HUES48 (cell line): ENCODE measurements at regions not wholly inside any gene's neighbourhood (a gene's known extent, or its start where the extent isn't known, plus 50 kb on each side); places are given as distances from the start of the nearest gene placed in this dataset.

Source experiments
- H3K27ac ChIP-seq: one replicate; pipeline ENCODE4 v1.7.0; 2013; ENCODE audit warnings: low read depth, low read length, inconsistent platforms
- H3K27me3 ChIP-seq: 2 replicates; pipeline ENCODE4 v1.6.1; 2013; ENCODE audit warnings: mild to moderate bottlenecking, low read length; ENCODE audit not compliant: control insufficient read depth, insufficient read depth
- H3K36me3 ChIP-seq: 2 replicates; pipeline ENCODE4 v1.6.1; 2013; ENCODE audit warnings: low read length; ENCODE audit not compliant: control insufficient read depth, insufficient read depth
- H3K4me1 ChIP-seq: 2 replicates; pipeline ENCODE4 v1.6.1; 2013; ENCODE audit warnings: mild to moderate bottlenecking, low read length; ENCODE audit not compliant: control insufficient read depth, insufficient read depth
- H3K4me3 ChIP-seq: 2 replicates; pipeline ENCODE4 v1.5.1; 2013; ENCODE audit warnings: mild to moderate bottlenecking, low read depth, low read length
- H3K9ac ChIP-seq: 2 replicates; pipeline ENCODE4 v1.6.1; 2013; ENCODE audit warnings: mild to moderate bottlenecking, low read depth, low read length, moderate library complexity
- H3K9me3 ChIP-seq: 2 replicates; pipeline ENCODE4 v1.6.1; 2013; ENCODE audit warnings: low read length; ENCODE audit not compliant: control insufficient read depth, insufficient read depth

- H3K27me3 ChIP-seq: no peaks in the 10 kb centered on the region
- H3K9ac ChIP-seq: no peak overlapping the region
- no peaks in the 10 kb centered on the region for H3K4me1 ChIP-seq
- H3K4me3 ChIP-seq: no peak overlapping the region
- H3K36me3 ChIP-seq: no peaks in the 10 kb centered on the region
- H3K9me3 ChIP-seq: no peaks in the 10 kb centered on the region
- no peak overlapping the region for H3K27ac ChIP-seq
Observed at GRCh38 chr13:75010941-75011340, 471.0 kb downstream of the TBC1D4 start.

- Histone ChIP-seq H3K4me1 (no peaks in the 10 kb centered on the region), H3K9me3 (no peaks in the 10 kb centered on the region), H3K36me3 (no peaks in the 10 kb centered on the region), H3K27me3 (no peaks in the 10 kb centered on the region), H3K9ac (no peak overlapping the region), H3K4me3 (no peak overlapping the region), H3K27ac (no peak overlapping the region)
Observed at GRCh38 chr13:75008926-75009325, 473.0 kb downstream of the TBC1D4 start.

DNA sequence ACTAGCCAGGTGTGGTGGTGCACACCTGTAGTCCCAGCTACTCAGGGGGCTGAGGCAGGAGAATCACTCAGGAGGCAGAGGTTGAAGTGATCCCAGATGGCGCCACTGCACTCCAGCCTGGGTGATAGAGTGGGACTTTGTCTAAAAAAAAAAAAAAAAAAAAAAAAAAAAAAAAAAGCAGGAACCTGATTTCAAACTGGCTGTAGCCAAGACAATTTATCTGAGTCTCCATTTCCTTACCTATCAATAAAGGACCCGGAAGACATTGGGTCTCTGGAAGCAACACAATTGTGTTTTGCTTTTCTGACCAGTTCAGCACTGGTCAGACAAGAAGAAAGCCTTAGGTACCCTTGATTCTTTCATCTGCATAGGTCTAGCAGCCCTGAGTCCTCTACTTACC is 491.0 kb downstream of the TBC1D4 start:
- Histone ChIP-seq H3K9me3 (no peaks in the 10 kb centered on the region), H3K4me1 (no peaks in the 10 kb centered on the region), H3K36me3 (no peaks in the 10 kb centered on the region), H3K27me3 (no peaks in the 10 kb centered on the region), H3K4me3 (no peak overlapping the region), H3K27ac (no peak overlapping the region), H3K9ac (no peak overlapping the region)

GRCh38 chr13:74987124-74987690 is 494.8 kb downstream of the TBC1D4 start:
- H3K4me3 ChIP-seq: no peak overlapping the region
- H3K4me1 ChIP-seq: no peaks in the 10 kb centered on the region
- no peak overlapping the region for H3K27ac ChIP-seq
- no peak overlapping the region for H3K9ac ChIP-seq
- no peaks in the 10 kb centered on the region for H3K27me3 ChIP-seq
- H3K36me3 ChIP-seq: no peaks in the 10 kb centered on the region
- no peaks in the 10 kb centered on the region for H3K9me3 ChIP-seq

DNA sequence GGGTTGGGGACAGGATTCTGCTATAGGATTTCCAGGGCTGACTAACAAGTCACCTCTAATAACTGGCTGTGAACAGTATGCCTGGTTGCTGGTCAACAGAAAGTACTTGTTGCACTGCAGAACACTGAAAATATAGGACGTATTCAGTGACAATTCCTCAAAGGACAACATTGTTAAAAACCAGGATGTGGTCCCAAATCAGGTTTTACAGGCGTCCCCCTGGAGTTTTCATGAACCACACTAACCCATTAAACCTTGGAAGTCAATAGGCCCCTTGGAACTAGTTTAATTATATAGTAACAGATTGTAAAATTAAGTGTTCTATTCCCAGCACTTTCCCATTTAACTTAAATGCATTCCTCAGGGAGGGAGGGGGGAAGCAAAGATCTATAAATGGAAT is 495.4 kb downstream of the TBC1D4 start:
- Histone ChIP-seq H3K4me3 (no peak overlapping the region), H3K4me1 (no peaks in the 10 kb centered on the region), H3K9ac (no peak overlapping the region), H3K36me3 (no peaks in the 10 kb centered on the region), H3K9me3 (no peaks in the 10 kb centered on the region), H3K27me3 (no peaks in the 10 kb centered on the region), H3K27ac (no peak overlapping the region)

- H3K4me1 ChIP-seq: peaks cover 5% of the 10 kb centered on the region; the same call in 1 of the 2 replicates
- no peaks in the 10 kb centered on the region for H3K36me3 ChIP-seq
- H3K27me3 ChIP-seq: no peaks in the 10 kb centered on the region
- H3K4me3 ChIP-seq: no peak overlapping the region
- H3K27ac ChIP-seq: no peak overlapping the region
- no peaks in the 10 kb centered on the region for H3K9me3 ChIP-seq
- H3K9ac ChIP-seq: no peak overlapping the region
Observed at GRCh38 chr13:74979703-74980102, 502.3 kb downstream of the TBC1D4 start.

DNA sequence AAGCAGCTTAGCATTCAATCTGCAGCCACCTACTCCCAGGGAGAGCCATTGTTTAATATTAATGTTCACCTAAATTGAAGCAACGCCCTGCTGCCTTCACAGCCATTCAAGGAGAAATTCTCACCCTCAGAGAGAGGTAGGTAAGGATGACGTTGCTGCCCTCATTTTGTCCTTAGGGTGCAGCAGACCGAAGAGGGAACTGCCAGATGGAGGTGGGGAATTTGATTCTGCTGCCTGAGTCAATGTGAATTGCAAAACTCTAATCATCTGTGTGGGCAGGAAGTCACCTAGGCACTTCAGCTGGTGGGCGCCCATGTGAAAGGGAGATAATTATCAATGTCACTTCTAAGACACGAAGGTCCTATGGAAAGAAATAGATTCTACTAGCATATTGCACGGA is 503.4 kb downstream of the TBC1D4 start:
- no peak overlapping the region for H3K4me3 ChIP-seq
- H3K4me1 ChIP-seq: peaks cover 5% of the 10 kb centered on the region; the same call in 1 of the 2 replicates
- no peaks in the 10 kb centered on the region for H3K36me3 ChIP-seq
- H3K9me3 ChIP-seq: no peaks in the 10 kb centered on the region
- no peak overlapping the region for H3K27ac ChIP-seq
- no peaks in the 10 kb centered on the region for H3K27me3 ChIP-seq
- no peak overlapping the region for H3K9ac ChIP-seq

DNA sequence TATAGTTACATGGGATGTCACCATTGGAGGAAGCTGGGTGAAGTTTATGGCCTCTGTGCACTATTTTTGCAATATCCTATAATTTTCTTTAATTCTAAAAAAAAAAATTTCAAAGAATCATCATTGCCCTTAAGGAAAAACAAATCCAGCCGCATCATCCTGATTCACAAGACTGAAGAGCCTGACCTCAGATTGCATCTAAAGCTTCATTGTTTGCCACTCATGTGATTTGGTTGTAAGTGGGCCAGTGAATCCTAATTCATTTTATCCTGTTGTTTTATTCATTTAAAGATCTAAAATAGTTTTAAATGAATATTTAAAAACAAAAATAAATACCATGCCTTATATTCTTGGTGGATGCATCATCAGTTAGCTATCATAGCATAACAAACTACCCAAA is 504.5 kb downstream of the TBC1D4 start:
- Histone ChIP-seq H3K9ac (no peak overlapping the region), H3K4me1 (peaks cover 5% of the 10 kb centered on the region; the same call in 1 of the 2 replicates), H3K36me3 (no peaks in the 10 kb centered on the region), H3K4me3 (no peak overlapping the region), H3K27ac (no peak overlapping the region), H3K9me3 (no peaks in the 10 kb centered on the region), H3K27me3 (no peaks in the 10 kb centered on the region)

- no peaks in the 10 kb centered on the region for H3K27me3 ChIP-seq
- H3K36me3 ChIP-seq: no peaks in the 10 kb centered on the region
- no peaks in the 10 kb centered on the region for H3K9me3 ChIP-seq
- H3K4me3 ChIP-seq: no peak overlapping the region
- H3K27ac ChIP-seq: no peak overlapping the region
- H3K4me1 ChIP-seq: peaks cover 5% of the 10 kb centered on the region; the same call in 1 of the 2 replicates
- H3K9ac ChIP-seq: no peak overlapping the region
Observed at GRCh38 chr13:74975111-74975510, 506.9 kb downstream of the TBC1D4 start.

GRCh38 chr13:74973935-74974879 is 507.8 kb downstream of the TBC1D4 start:
- Histone ChIP-seq H3K27me3 (no peaks in the 10 kb centered on the region), H3K9ac (no peak overlapping the region), H3K9me3 (no peaks in the 10 kb centered on the region), H3K4me3 (no peak overlapping the region), H3K36me3 (no peaks in the 10 kb centered on the region), H3K27ac (no peak overlapping the region), H3K4me1 (peaks cover 5% of the 10 kb centered on the region; the same call in 1 of the 2 replicates)

DNA sequence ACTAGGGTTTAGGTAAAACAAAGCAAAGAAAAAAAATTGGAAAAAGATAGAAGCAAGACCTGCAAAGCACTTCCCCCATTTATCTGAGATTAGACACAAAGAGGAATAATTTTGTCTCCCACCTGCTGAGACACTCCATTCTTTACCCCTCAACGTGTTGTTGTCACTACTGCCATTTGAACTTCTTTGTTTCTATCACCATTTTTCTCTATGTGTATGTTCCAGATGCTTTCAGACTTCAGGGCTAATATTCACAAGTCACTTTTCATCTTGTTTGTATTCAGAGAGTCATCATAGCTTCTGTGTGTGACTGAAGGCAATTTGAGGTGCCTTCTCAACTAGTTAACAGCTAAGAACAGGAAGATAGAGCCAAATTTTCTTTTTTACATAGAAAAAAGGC is 512.5 kb downstream of the TBC1D4 start:
- Histone ChIP-seq H3K36me3 (no peaks in the 10 kb centered on the region), H3K9me3 (no peaks in the 10 kb centered on the region), H3K27me3 (no peaks in the 10 kb centered on the region), H3K27ac (no peak overlapping the region), H3K4me3 (no peak overlapping the region), H3K9ac (no peak overlapping the region), H3K4me1 (no peaks in the 10 kb centered on the region)
